Endothelial cell of umbilical vein (primary cell): ENCODE measurements at regions not wholly inside any gene's neighbourhood (a gene's known extent, or its start where the extent isn't known, plus 50 kb on each side); places are given as distances from the start of the nearest gene placed in this dataset.

ENCODE experiments used
- BruUV-seq: library from RNA; stranded (reverse); fragments of 400-500 nt; replicated peaks from 2 replicates; lab custom pipeline; 2021; lab: Mats Ljungman, UMichigan
- CTCF ChIA-PET: fragments of 300-600, 350-600 bp; sonication (Branson Sonifier 250); formaldehyde crosslinking; loops from one replicate; lab custom pipeline; 2021; ENCODE audit warnings: antibody characterized with exemption, inconsistent platforms; lab: Charles Lee
- POLR2A ChIA-PET: fragments of 300-600, 350-600 bp; sonication (Branson Sonifier 250); formaldehyde crosslinking; loops from one replicate; lab custom pipeline; 2021; ENCODE audit warnings: antibody characterized with exemption, inconsistent platforms; lab: Charles Lee
- DNase-seq: peaks from one replicate; pipeline ENCODE4 v3.0.0-alpha.2; 2011; ENCODE audit warnings: low read depth, low spot score
- FAIRE-seq: peaks from 2 replicates; lab custom pipeline; 2011; peaks lifted over from hg19 to GRCh38; lab: Jason Lieb, UNC
- H2AFZ ChIP-seq: 2 replicates; pipeline ENCODE4 v1.6.0; 2012; ENCODE audit warnings: low read depth, low read length, control low read depth, inconsistent platforms
- H3K27ac ChIP-seq: 2 replicates; pipeline ENCODE4 v1.5.1; 2011; ENCODE audit warnings: low read depth, mild to moderate bottlenecking, control low read depth, low read length, moderate library complexity; ENCODE audit not compliant: insufficient read depth
- H3K27me3 ChIP-seq, 2 experiments: 2 replicates each; pipeline versions ENCODE4 v1.6.0 to v1.6.1; 2011; ENCODE audit warnings: low read length in 2 of 2, mixed read lengths in 1 of 2; ENCODE audit not compliant: control insufficient read depth in 2 of 2, insufficient read depth in 2 of 2
- H3K36me3 ChIP-seq, 2 experiments: 2 replicates in 1 of 2; 3 replicates in 1 of 2; pipeline ENCODE4 v1.5.1; 2011; ENCODE audit warnings: low read length in 2 of 2, mild to moderate bottlenecking in 1 of 2, moderate library complexity in 1 of 2; ENCODE audit not compliant: control insufficient read depth in 2 of 2, insufficient read depth in 2 of 2; ENCODE audit errors: extremely low read depth in 1 of 2
- H3K4me1 ChIP-seq: 3 replicates; pipeline ENCODE4 v1.5.1; 2011; ENCODE audit warnings: mild to moderate bottlenecking, low read length; ENCODE audit not compliant: control insufficient read depth, insufficient read depth; ENCODE audit errors: extremely low read depth
- H3K4me2 ChIP-seq: 2 replicates; pipeline ENCODE4 v1.6.1; 2011; ENCODE audit warnings: low read length, control low read depth, mixed read lengths; ENCODE audit not compliant: insufficient read depth
- H3K4me3 ChIP-seq, 3 experiments: fragments of 200-600 bp in 1 of 3; sonication (generic), shearing (Covaris generic) in 1 of 3; replicated peaks in 1 of 3; 2 replicates each; pipeline ENCODE4 v1.5.1; 2011 to 2016; ENCODE audit warnings: control low read depth in 3 of 3, low read length in 3 of 3, mild to moderate bottlenecking in 2 of 3, inconsistent platforms in 1 of 3, low read depth in 1 of 3, moderate library complexity in 1 of 3; ENCODE audit not compliant: insufficient read depth in 1 of 3
- H3K79me2 ChIP-seq: 2 replicates; pipeline ENCODE4 v1.6.0; 2012; ENCODE audit warnings: low read length, inconsistent platforms; ENCODE audit not compliant: control insufficient read depth, insufficient read depth
- H3K9ac ChIP-seq: replicated peaks from 2 replicates; pipeline ENCODE3; 2011; ENCODE audit warnings: low read length, control low read depth; ENCODE audit not compliant: insufficient read depth; ENCODE audit errors: extremely low read depth
- H3K9me1 ChIP-seq: replicated peaks from 3 replicates; pipeline ENCODE4 v1.6.0; 2011; ENCODE audit warnings: mild to moderate bottlenecking, low read length; ENCODE audit not compliant: control insufficient read depth, insufficient read depth; ENCODE audit errors: extremely low read depth
- H3K9me3 ChIP-seq: replicated peaks from 2 replicates; pipeline ENCODE4 v1.5.1; 2012; ENCODE audit warnings: low read length, inconsistent platforms; ENCODE audit not compliant: control insufficient read depth, insufficient read depth
- H4K20me1 ChIP-seq: replicated peaks from 2 replicates; pipeline ENCODE3; 2011; ENCODE audit warnings: mild to moderate bottlenecking, low read length; ENCODE audit not compliant: control insufficient read depth, insufficient read depth; ENCODE audit errors: extremely low read depth
- CTCF ChIP-seq, 2 donors: IDR thresholded peaks; 1 replicate in 1 of 2; 2 replicates in 1 of 2; pipeline ENCODE4 v1.5.1; 2011; ENCODE audit warnings: low read length in 2 of 2, mild to moderate bottlenecking in 2 of 2, moderate library complexity in 2 of 2, control low read depth in 1 of 2, inconsistent platforms in 1 of 2, low read depth in 1 of 2; ENCODE audit not compliant: insufficient read depth in 1 of 2; ENCODE audit errors: extremely low read depth in 1 of 2
- EZH2 ChIP-seq: IDR thresholded peaks from 2 replicates; pipeline ENCODE4 v1.6.1; 2012; ENCODE audit warnings: borderline replicate concordance, low read depth, mild to moderate bottlenecking, moderate library complexity, low read length, inconsistent platforms; ENCODE audit not compliant: severe bottlenecking
- FOS ChIP-seq: IDR thresholded peaks from 2 replicates; pipeline ENCODE4 v1.6.1; 2011; ENCODE audit warnings: mild to moderate bottlenecking, low read length, moderate library complexity, borderline replicate concordance; ENCODE audit not compliant: insufficient read depth
- GATA2 ChIP-seq: IDR thresholded peaks from 2 replicates; pipeline ENCODE4 v1.7.0; 2011; ENCODE audit warnings: low read depth, mild to moderate bottlenecking, moderate library complexity, mixed read lengths, low read length; ENCODE audit not compliant: insufficient read length, insufficient read depth
- JUN ChIP-seq: IDR thresholded peaks from 2 replicates; pipeline ENCODE4 v1.6.1; 2011; ENCODE audit warnings: borderline replicate concordance, low read depth; ENCODE audit not compliant: insufficient read length, insufficient read depth
- MAX ChIP-seq: IDR thresholded peaks from 2 replicates; pipeline ENCODE4 v1.6.1; 2011; ENCODE audit not compliant: insufficient read depth, insufficient read length
- MYC ChIP-seq: IDR thresholded peaks from one replicate; pipeline ENCODE4 v1.6.1; 2011; ENCODE audit warnings: mild to moderate bottlenecking, low read depth, low read length
- POLR2A ChIP-seq: IDR thresholded peaks from 2 replicates; pipeline ENCODE4 v1.6.1; 2012; ENCODE audit warnings: low read depth, mild to moderate bottlenecking, control low read depth, low read length
- POLR2AphosphoS5 ChIP-seq: IDR thresholded peaks from 2 replicates; pipeline ENCODE4 v1.6.1; 2012; ENCODE audit warnings: low read depth, mild to moderate bottlenecking, control low read depth, low read length, moderate library complexity; ENCODE audit not compliant: insufficient read depth
- dilution Hi-C: fragments of 300-500 bp; cut with MboI; formaldehyde crosslinking; loops from one replicate; pipeline ENCODE4 v1.15.0; 2019; ENCODE audit warnings: low sequenced_read_pairs; ENCODE audit not compliant: extremely low pct_ligation_motif_present
- intact Hi-C: fragments of 100-400 bp; cut with micrococcal nuclease; formaldehyde crosslinking; loops from one replicate; pipeline ENCODE4 v1.10.0; 2022

GRCh38 chr4:27807207-27807606, 946.6 kb downstream of the STIM2 start:
- no peaks in the 10 kb centered on the region for H3K36me3 ChIP-seq

More at GRCh38 chr4:27807207-27807606, 946.6 kb downstream of the STIM2 start:
- Histone ChIP-seq H3K4me3 (no peak overlapping the region), H3K4me1 (no peaks in the 10 kb centered on the region), H4K20me1 (no peaks in the 10 kb centered on the region), H3K4me2 (no peak overlapping the region), H3K27me3 (no peaks in the 10 kb centered on the region), H3K9me1 (no peaks in the 10 kb centered on the region), H2AFZ (no peak overlapping the region), H3K27ac (no peak overlapping the region), H3K9ac (no peak overlapping the region), H3K9me3 (no peaks in the 10 kb centered on the region), H3K79me2 (no peaks in the 10 kb centered on the region)
- intact Hi-C loops (no loop called here), dilution Hi-C loops (no loop called here)
- TF ChIP-seq JUN (no peak), MAX (no peak), POLR2AphosphoS5 (no peak), POLR2A (no peak), EZH2 (no peak), FOS (no peak), MYC (no peak), GATA2 (no peak), CTCF (IDR thresholded peaks at IDR 0.05; ENCODE audit: extremely low read depth in 1 of 2, insufficient read depth in 1 of 2, low read depth in 1 of 2, low read length in 2 of 2) (no peak)
- no TSS peak for BruUV-seq
- POLR2A ChIA-PET, result no interaction called here
- FAIRE-seq (no peak), DNase-seq (no peak)
- CTCF ChIA-PET, result no interaction called here
